Common myeloid progenitor, CD34-positive (primary cell): ENCODE measurements at regions not wholly inside any gene's neighbourhood (a gene's known extent, or its start where the extent isn't known, plus 50 kb on each side); places are given as distances from the start of the nearest gene placed in this dataset.

Experiments
- CTCF ChIA-PET: fragments of 350-600 bp; sonication (Branson Sonifier 250); formaldehyde crosslinking; loops from one replicate; lab custom pipeline; 2021; ENCODE audit warnings: antibody characterized with exemption; lab: Charles Lee
- POLR2A ChIA-PET: fragments of 350-600 bp; sonication (Branson Sonifier 250); formaldehyde crosslinking; loops from one replicate; lab custom pipeline; 2021; ENCODE audit warnings: antibody characterized with exemption; lab: Charles Lee
- DNase-seq, 3 donors: peaks; one replicate each; pipeline versions ENCODE4 v3.0.0 to v3.0.0-alpha.2; 2013
- H3K27ac ChIP-seq, 2 experiments: 1 replicate in 1 of 2; 2 replicates in 1 of 2; pipeline ENCODE4 v1.7.0; 2013; ENCODE audit warnings: inconsistent platforms in 2 of 2, low read length in 2 of 2, mild to moderate bottlenecking in 2 of 2, low read depth in 1 of 2, moderate library complexity in 1 of 2; ENCODE audit not compliant: severe bottlenecking in 2 of 2, insufficient read depth in 1 of 2, poor library complexity in 1 of 2
- H3K27me3 ChIP-seq, 5 experiments: replicated peaks in 2 of 5; 1 replicate in 3 of 5; 2 replicates in 2 of 5; pipeline versions ENCODE4 v1.6.1 to v1.7.0; 2013; ENCODE audit warnings: low read length in 4 of 5, mild to moderate bottlenecking in 2 of 5, moderate library complexity in 2 of 5, inconsistent platforms in 1 of 5; ENCODE audit not compliant: insufficient read depth in 5 of 5, control insufficient read depth in 4 of 5
- H3K36me3 ChIP-seq, 4 experiments: 1 replicate in 2 of 4; 2 replicates in 2 of 4; pipeline versions ENCODE4 v1.6.1 to v1.7.0; 2013; ENCODE audit warnings: low read length in 3 of 4, control low read depth in 1 of 4, mild to moderate bottlenecking in 1 of 4; ENCODE audit not compliant: control insufficient read depth in 4 of 4, insufficient read depth in 4 of 4
- H3K4me1 ChIP-seq, 4 experiments: 1 replicate in 3 of 4; 2 replicates in 1 of 4; pipeline versions ENCODE4 v1.6.1 to v1.7.1; 2013; ENCODE audit warnings: low read length in 3 of 4, mild to moderate bottlenecking in 3 of 4, control low read depth in 1 of 4, inconsistent platforms in 1 of 4, moderate library complexity in 1 of 4; ENCODE audit not compliant: control insufficient read depth in 4 of 4, insufficient read depth in 4 of 4; ENCODE audit errors: control extremely low read depth in 1 of 4
- H3K4me3 ChIP-seq, 7 experiments: 1 replicate in 4 of 7; 2 replicates in 3 of 7; pipeline versions ENCODE4 v1.5.1 to v1.7.0; 2013; ENCODE audit warnings: mild to moderate bottlenecking in 7 of 7, low read length in 6 of 7, moderate library complexity in 6 of 7, inconsistent platforms in 2 of 7, low read depth in 2 of 7, control low read depth in 1 of 7; ENCODE audit not compliant: insufficient read depth in 4 of 7, control insufficient read depth in 1 of 7; ENCODE audit errors: extremely low read depth in 1 of 7
- H3K9me3 ChIP-seq, 5 experiments: 1 replicate in 4 of 5; 2 replicates in 1 of 5; pipeline versions ENCODE4 v1.6.1 to v1.7.1; 2013; ENCODE audit warnings: low read length in 4 of 5, mild to moderate bottlenecking in 2 of 5, inconsistent platforms in 1 of 5, low read depth in 1 of 5, moderate library complexity in 1 of 5; ENCODE audit not compliant: control insufficient read depth in 4 of 5, insufficient read depth in 2 of 5; ENCODE audit errors: control extremely low read depth in 1 of 5
- WGBS: methylation state at CpG from one replicate; pipeline ENCODE4 v1.1.5; 2013; ENCODE audit not compliant: insufficient coverage; 5-methylcytosine and 5-hydroxymethylcytosine counted together

- CTCF ChIA-PET, result no interaction called here
- H3K9me3 ChIP-seq, result peaks cover 0 to 6% (median 0%) of the 10 kb centered on the region in 5 experiments
- H3K4me3 ChIP-seq, result no peak overlapping the region
- DNase-seq, result no peak
- POLR2A ChIA-PET, result no interaction called here
- WGBS, result 100% methylated on average over 1 of the region's 3 CpGs
- H3K27me3 ChIP-seq, result no peaks in the 10 kb centered on the region
- no peaks in the 10 kb centered on the region for H3K4me1 ChIP-seq
- H3K36me3 ChIP-seq, result no peaks in the 10 kb centered on the region
- H3K27ac ChIP-seq, result no peak overlapping the region
These were observed 298.4 kb upstream of the CADM1 start for GRCh38 chr11:115802641-115803040.

GRCh38 chr11:115792903-115793302 lies 288.7 kb upstream of the CADM1 start:
- WGBS, result 94% methylated on average over 6 of the region's 6 CpGs

GRCh38 chr11:115787302-115787701 lies 283.1 kb upstream of the CADM1 start:
- H3K4me3 ChIP-seq, result no peak overlapping the region
- 100% methylated on average over 1 of the region's 5 CpGs for WGBS
- ChIA-PET CTCF (no interaction called here), POLR2A (no interaction called here)
- H3K27ac ChIP-seq, result no peak overlapping the region
- no peak for DNase-seq
- H3K4me1 ChIP-seq, result no peaks in the 10 kb centered on the region
- H3K9me3 ChIP-seq, result peaks cover 0 to 7% (median 0%) of the 10 kb centered on the region in 5 experiments
- H3K27me3 ChIP-seq, result peaks cover 0 to 4% (median 2%) of the 10 kb centered on the region in 5 experiments
- no peaks in the 10 kb centered on the region for H3K36me3 ChIP-seq

More at GRCh38 chr11:115792903-115793302, 288.7 kb upstream of the CADM1 start:
- H3K9me3 ChIP-seq, result peaks cover 0 to 2% (median 0%) of the 10 kb centered on the region in 5 experiments
- no peak for DNase-seq
- ChIA-PET POLR2A (no interaction called here), CTCF (no interaction called here)
- no peaks in the 10 kb centered on the region for H3K4me1 ChIP-seq
- H3K27me3 ChIP-seq, result peaks cover 0 to 3% (median 0%) of the 10 kb centered on the region in 5 experiments
- H3K4me3 ChIP-seq, result no peak overlapping the region
- no peaks in the 10 kb centered on the region for H3K36me3 ChIP-seq
- H3K27ac ChIP-seq, result no peak overlapping the region

- ChIA-PET CTCF (no interaction called here), POLR2A (no interaction called here)
- Histone ChIP-seq H3K9me3 (peaks cover 0 to 11% (median 0%) of the 10 kb centered on the region in 5 experiments), H3K27ac (no peak overlapping the region), H3K4me3 (no peak overlapping the region), H3K27me3 (peaks cover 0 to 4% (median 2%) of the 10 kb centered on the region in 5 experiments), H3K4me1 (no peaks in the 10 kb centered on the region), H3K36me3 (no peaks in the 10 kb centered on the region)
- WGBS, result 67% methylated on average over 2 of the region's 3 CpGs
- no peak for DNase-seq
These were observed 280.7 kb upstream of the CADM1 start for GRCh38 chr11:115784796-115785521.

- no peaks in the 10 kb centered on the region for H3K36me3 ChIP-seq
- DNase-seq, result no peak
- no peak overlapping the region for H3K4me3 ChIP-seq
- no peak overlapping the region for H3K27ac ChIP-seq
- ChIA-PET POLR2A (no interaction called here), CTCF (no interaction called here)
- peaks cover 0 to 7% (median 0%) of the 10 kb centered on the region in 5 experiments for H3K9me3 ChIP-seq
- WGBS, result 63% methylated on average over 6 of the region's 9 CpGs
- peaks cover 0 to 4% (median 1%) of the 10 kb centered on the region in 5 experiments for H3K27me3 ChIP-seq
- no peaks in the 10 kb centered on the region for H3K4me1 ChIP-seq
These were observed 276.6 kb upstream of the CADM1 start for GRCh38 chr11:115780646-115781362.

- peaks cover 0 to 4% (median 1%) of the 10 kb centered on the region in 5 experiments for H3K27me3 ChIP-seq
- ChIA-PET POLR2A (no interaction called here), CTCF (no interaction called here)
- no peaks in the 10 kb centered on the region for H3K4me1 ChIP-seq
- H3K27ac ChIP-seq, result no peak overlapping the region
- no peak overlapping the region for H3K4me3 ChIP-seq
- H3K36me3 ChIP-seq, result no peaks in the 10 kb centered on the region
- DNase-seq, result no peak
- WGBS, result no CpG with 5 or more reads among the region's 2 CpGs
- H3K9me3 ChIP-seq, result peaks cover 0 to 7% (median 0%) of the 10 kb centered on the region in 5 experiments
These were observed 274.9 kb upstream of the CADM1 start for GRCh38 chr11:115778928-115779650.
